A673 (cell line): ENCODE measurements at regions not wholly inside any gene's neighbourhood (a gene's known extent, or its start where the extent isn't known, plus 50 kb on each side); places are given as distances from the start of the nearest gene placed in this dataset.

Source experiments
- BruUV-seq: library from RNA; stranded (reverse); fragments of 400-500 nt; replicated peaks from 2 replicates; lab custom pipeline; 2021; lab: Mats Ljungman, UMichigan
- CTCF ChIA-PET: fragments of 300-600 bp; sonication (Branson Sonifier 250); formaldehyde crosslinking; loops from one replicate; lab custom pipeline; 2022; ENCODE audit warnings: antibody characterized with exemption; lab: Charles Lee
- POLR2A ChIA-PET: fragments of 300-600 bp; sonication (Branson Sonifier 250); formaldehyde crosslinking; loops from one replicate; lab custom pipeline; 2022; ENCODE audit warnings: antibody characterized with exemption; ENCODE audit not compliant: low non-redundant PET; lab: Charles Lee
- DNase-seq: peaks from one replicate; pipeline ENCODE4 v3.0.0-alpha.2; 2015; ENCODE audit warnings: low spot score
- H3K27ac ChIP-seq: fragments of 200-600 bp; sonication (generic); 2 replicates; pipeline ENCODE4 v1.5.1; 2016; ENCODE audit warnings: mixed run types, low read depth, mild to moderate bottlenecking, mixed read lengths, antibody characterized with exemption, low read length; ENCODE audit not compliant: poor library complexity, severe bottlenecking
- H3K27me3 ChIP-seq: fragments of 200-600 bp; sonication (generic); replicated peaks from 2 replicates; pipeline ENCODE4 v1.6.1; 2017; ENCODE audit warnings: mixed run types, low read depth, mild to moderate bottlenecking, mixed read lengths, antibody characterized with exemption, low read length; ENCODE audit not compliant: insufficient read depth, poor library complexity
- H3K36me3 ChIP-seq: fragments of 200-600 bp; sonication (generic); 2 replicates; pipeline ENCODE4 v1.6.1; 2016; ENCODE audit warnings: mixed run types, mild to moderate bottlenecking, mixed read lengths, antibody characterized with exemption, low read length; ENCODE audit not compliant: insufficient read depth, poor library complexity, severe bottlenecking
- H3K4me1 ChIP-seq: fragments of 200-600 bp; sonication (generic); 2 replicates; pipeline ENCODE4 v1.6.1; 2017; ENCODE audit warnings: mixed run types, mild to moderate bottlenecking, mixed read lengths, antibody characterized with exemption, low read length; ENCODE audit not compliant: insufficient read depth, poor library complexity, severe bottlenecking
- H3K4me3 ChIP-seq: fragments of 200-600 bp; sonication (generic); 2 replicates; pipeline ENCODE4 v1.5.1; 2016; ENCODE audit warnings: low read depth, mixed run types, mild to moderate bottlenecking, mixed read lengths, low read length; ENCODE audit not compliant: poor library complexity, severe bottlenecking
- H3K9me3 ChIP-seq: fragments of 200-600 bp; sonication (generic); 2 replicates; pipeline ENCODE4 v1.6.1; 2016; ENCODE audit warnings: mixed run types, low read depth, mild to moderate bottlenecking, mixed read lengths, antibody characterized with exemption, low read length; ENCODE audit not compliant: poor library complexity, severe bottlenecking
- CTCF ChIP-seq: fragments of 300-800, 200-600 bp; sonication (generic); conservative IDR thresholded peaks from 2 replicates; pipeline ENCODE4 v1.5.1; 2017; ENCODE audit warnings: low read depth, mild to moderate bottlenecking, antibody characterized with exemption, low read length, moderate library complexity, mixed read lengths
- EZH2 ChIP-seq: fragments of 200-600 bp; sonication (generic); IDR thresholded peaks from 2 replicates; pipeline ENCODE4 v1.6.1; 2017; ENCODE audit warnings: borderline replicate concordance, low read depth, mild to moderate bottlenecking, mixed read lengths, antibody characterized with exemption, low read length; ENCODE audit not compliant: poor library complexity, severe bottlenecking
- intact Hi-C: fragments of 100-400 bp; cut with micrococcal nuclease; formaldehyde crosslinking; loops from one replicate; pipeline ENCODE4 v1.10.0; 2022; ENCODE audit not compliant: unreplicated experiment

GRCh38 chr19:31723101-31723500 lies 373.9 kb upstream of the TSHZ3 start:
- Histone ChIP-seq H3K36me3 (no peaks in the 10 kb centered on the region), H3K4me3 (no peak overlapping the region), H3K27ac (no peak overlapping the region), H3K27me3 (no peaks in the 10 kb centered on the region), H3K4me1 (no peaks in the 10 kb centered on the region), H3K9me3 (no peaks in the 10 kb centered on the region)
- BruUV-seq = no TSS peak
- POLR2A ChIA-PET = no interaction called here
- CTCF ChIA-PET = no interaction called here
- TF ChIP-seq EZH2 (no peak), CTCF (no peak)
- intact Hi-C loops = no loop called here
- DNase-seq = no peak

GRCh38 chr19:31725051-31725450 lies 375.8 kb upstream of the TSHZ3 start:
- Histone ChIP-seq H3K27me3 (no peaks in the 10 kb centered on the region), H3K9me3 (no peaks in the 10 kb centered on the region), H3K36me3 (no peaks in the 10 kb centered on the region), H3K27ac (no peak overlapping the region), H3K4me1 (no peaks in the 10 kb centered on the region), H3K4me3 (no peak overlapping the region)
- TF ChIP-seq CTCF (no peak), EZH2 (no peak)
- no peak for DNase-seq
- ChIA-PET CTCF (no interaction called here), POLR2A (no interaction called here)
- intact Hi-C loops = no loop called here
- no TSS peak for BruUV-seq

- H3K27me3 ChIP-seq = no peaks in the 10 kb centered on the region
- intact Hi-C loops = no loop called here
- no peaks in the 10 kb centered on the region for H3K9me3 ChIP-seq
- no peaks in the 10 kb centered on the region for H3K4me1 ChIP-seq
- no peak overlapping the region for H3K27ac ChIP-seq
- H3K4me3 ChIP-seq = no peak overlapping the region
- TF ChIP-seq CTCF (no peak), EZH2 (no peak)
- BruUV-seq = no TSS peak
- ChIA-PET POLR2A (no interaction called here), CTCF (no interaction called here)
- H3K36me3 ChIP-seq = no peaks in the 10 kb centered on the region
- no peak for DNase-seq
Measured at GRCh38 chr19:31727536-31727935, 378.3 kb upstream of the TSHZ3 start.
